ENCODE measurements at regions not wholly inside any gene's neighbourhood (a gene's known extent, or its start where the extent isn't known, plus 50 kb on each side); places are given as distances from the start of the nearest gene placed in this dataset.

DNA sequence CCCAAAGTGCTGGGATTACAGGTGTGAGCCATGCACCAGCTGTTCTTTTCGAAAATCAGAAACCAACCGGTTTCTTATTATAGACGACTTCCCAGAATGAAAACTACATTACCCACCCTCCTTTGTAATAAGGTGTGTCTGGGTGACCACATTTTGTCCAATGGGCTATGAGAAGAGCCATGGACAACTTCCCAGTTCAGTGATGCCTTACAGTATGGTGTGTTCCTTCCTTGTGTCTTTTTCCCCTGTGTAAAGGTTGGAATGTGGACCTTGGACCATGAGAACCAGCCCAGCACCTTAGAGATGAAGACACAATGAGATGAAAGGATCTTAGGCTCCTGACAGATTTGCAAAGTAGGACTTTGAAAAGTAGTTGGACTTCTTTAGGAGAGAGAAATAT is 85.0 kb upstream of the ATF7IP2 start:
- TF ChIP-seq, protein P1, sequence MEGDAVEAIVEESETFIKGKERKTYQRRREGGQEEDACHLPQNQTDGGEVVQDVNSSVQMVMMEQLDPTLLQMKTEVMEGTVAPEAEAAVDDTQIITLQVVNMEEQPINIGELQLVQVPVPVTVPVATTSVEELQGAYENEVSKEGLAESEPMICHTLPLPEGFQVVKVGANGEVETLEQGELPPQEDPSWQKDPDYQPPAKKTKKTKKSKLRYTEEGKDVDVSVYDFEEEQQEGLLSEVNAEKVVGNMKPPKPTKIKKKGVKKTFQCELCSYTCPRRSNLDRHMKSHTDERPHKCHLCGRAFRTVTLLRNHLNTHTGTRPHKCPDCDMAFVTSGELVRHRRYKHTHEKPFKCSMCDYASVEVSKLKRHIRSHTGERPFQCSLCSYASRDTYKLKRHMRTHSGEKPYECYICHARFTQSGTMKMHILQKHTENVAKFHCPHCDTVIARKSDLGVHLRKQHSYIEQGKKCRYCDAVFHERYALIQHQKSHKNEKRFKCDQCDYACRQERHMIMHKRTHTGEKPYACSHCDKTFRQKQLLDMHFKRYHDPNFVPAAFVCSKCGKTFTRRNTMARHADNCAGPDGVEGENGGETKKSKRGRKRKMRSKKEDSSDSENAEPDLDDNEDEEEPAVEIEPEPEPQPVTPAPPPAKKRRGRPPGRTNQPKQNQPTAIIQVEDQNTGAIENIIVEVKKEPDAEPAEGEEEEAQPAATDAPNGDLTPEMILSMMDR (IDR thresholded peaks at IDR 0.05; ENCODE audit: low read depth, low read length): no peak
- no peak for TF ChIP-seq EZH2phosphoT487 (IDR thresholded peaks at IDR 0.05; ENCODE audit: low read depth)
